Activated naive CD8-positive, alpha-beta T cell treated with anti-CD3 and anti-CD28 coated beads for 36 hours (primary cell): ENCODE measurements at regions not wholly inside any gene's neighbourhood (a gene's known extent, or its start where the extent isn't known, plus 50 kb on each side); places are given as distances from the start of the nearest gene placed in this dataset.

Experiments used
- DNase-seq: peaks from one replicate; pipeline ENCODE4 v3.0.0; 2021
- H3K27ac Mint-ChIP-seq: one replicate; pipeline ENCODE4 v1.8.0; 2022; ENCODE audit warnings: mild to moderate bottlenecking, moderate library complexity, mixed read lengths
- H3K27me3 Mint-ChIP-seq: one replicate; pipeline ENCODE4 v1.8.0; 2022; ENCODE audit warnings: mild to moderate bottlenecking, mixed read lengths
- H3K36me3 Mint-ChIP-seq: one replicate; pipeline ENCODE4 v1.8.0; 2021; ENCODE audit warnings: mild to moderate bottlenecking, mixed read lengths
- H3K4me1 Mint-ChIP-seq: one replicate; pipeline ENCODE4 v1.8.0; 2021; ENCODE audit warnings: mixed read lengths
- H3K4me3 Mint-ChIP-seq: one replicate; pipeline ENCODE4 v1.8.0; 2022; ENCODE audit warnings: mild to moderate bottlenecking, moderate library complexity, mixed read lengths
- H3K9me3 Mint-ChIP-seq: one replicate; pipeline ENCODE4 v1.8.0; 2022; ENCODE audit warnings: mixed read lengths

DNA sequence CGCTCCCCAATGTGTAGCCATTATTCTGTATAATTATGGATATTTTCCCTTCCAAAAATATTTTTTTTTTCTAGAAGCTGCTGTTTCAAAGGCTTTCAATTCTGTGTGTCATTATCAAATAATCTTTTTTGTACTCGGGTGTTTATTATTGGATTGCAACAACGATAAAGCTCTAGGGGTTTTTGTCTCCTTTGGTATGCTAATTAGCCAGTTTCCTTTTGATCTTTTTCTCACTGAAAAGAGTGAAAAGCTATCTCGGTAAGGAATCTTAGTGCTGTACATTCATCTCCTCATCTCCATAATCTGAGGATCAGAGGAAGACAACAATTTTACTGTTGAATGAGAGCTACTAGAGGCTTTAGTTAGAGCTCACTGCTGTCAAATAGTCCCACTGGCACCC is 136.6 kb downstream of the OLFM4 start:
- Mint-ChIP-seq H3K27me3 (peaks cover 20% of the 10 kb centered on the region), H3K36me3 (no peaks in the 10 kb centered on the region), H3K4me3 (no peak overlapping the region), H3K4me1 (no peaks in the 10 kb centered on the region), H3K9me3 (no peaks in the 10 kb centered on the region), H3K27ac (no peak overlapping the region)
- no peak for DNase-seq

DNA sequence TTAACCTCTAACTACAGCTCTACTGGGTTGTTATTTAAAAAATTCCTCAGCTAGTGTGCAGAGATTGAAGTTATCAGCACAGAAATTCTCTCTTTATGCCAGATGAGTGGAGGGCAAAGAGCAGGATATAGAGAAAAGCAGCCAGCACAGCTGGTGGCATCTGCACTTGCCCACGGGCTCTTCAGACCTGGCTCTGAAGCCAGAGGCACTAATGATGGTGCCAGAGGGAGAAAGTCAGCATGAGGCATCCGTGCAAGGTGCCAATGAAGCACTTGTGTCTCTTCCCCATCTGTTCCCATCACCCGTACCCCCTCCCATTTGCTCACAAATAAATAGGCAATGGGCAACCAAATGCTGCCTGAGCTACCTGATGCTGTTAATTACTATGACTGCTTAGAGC is 138.9 kb downstream of the OLFM4 start:
- DNase-seq, result no peak
- no peaks in the 10 kb centered on the region for H3K9me3 Mint-ChIP-seq
- no peak overlapping the region for H3K27ac Mint-ChIP-seq
- no peaks in the 10 kb centered on the region for H3K36me3 Mint-ChIP-seq
- peaks cover 12% of the 10 kb centered on the region for H3K27me3 Mint-ChIP-seq
- no peak overlapping the region for H3K4me3 Mint-ChIP-seq
- H3K4me1 Mint-ChIP-seq, result no peaks in the 10 kb centered on the region

DNA sequence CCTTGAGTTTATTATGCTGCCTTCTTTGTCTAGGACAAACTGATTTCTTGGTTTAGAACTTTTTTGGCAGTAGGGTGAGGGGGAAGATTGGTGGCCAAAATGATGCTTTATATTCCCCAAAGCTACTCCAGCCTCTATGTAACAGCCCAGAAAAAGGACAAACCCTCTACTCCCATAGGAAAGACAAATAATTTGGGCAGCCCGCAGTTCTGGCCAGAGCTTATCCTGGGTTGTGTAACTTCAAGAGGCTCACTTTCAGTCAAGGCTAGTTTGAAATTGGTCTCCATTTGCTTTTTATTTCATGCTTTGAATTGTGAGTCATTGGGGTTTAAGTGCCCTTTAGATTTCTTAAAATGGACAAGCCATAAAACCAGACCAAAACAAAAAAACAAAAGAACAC is 142.3 kb downstream of the OLFM4 start:
- Mint-ChIP-seq H3K27me3 (peaks cover 16% of the 10 kb centered on the region), H3K4me1 (no peaks in the 10 kb centered on the region), H3K9me3 (no peaks in the 10 kb centered on the region), H3K4me3 (no peak overlapping the region), H3K27ac (no peak overlapping the region), H3K36me3 (no peaks in the 10 kb centered on the region)
- DNase-seq, result no peak

DNA sequence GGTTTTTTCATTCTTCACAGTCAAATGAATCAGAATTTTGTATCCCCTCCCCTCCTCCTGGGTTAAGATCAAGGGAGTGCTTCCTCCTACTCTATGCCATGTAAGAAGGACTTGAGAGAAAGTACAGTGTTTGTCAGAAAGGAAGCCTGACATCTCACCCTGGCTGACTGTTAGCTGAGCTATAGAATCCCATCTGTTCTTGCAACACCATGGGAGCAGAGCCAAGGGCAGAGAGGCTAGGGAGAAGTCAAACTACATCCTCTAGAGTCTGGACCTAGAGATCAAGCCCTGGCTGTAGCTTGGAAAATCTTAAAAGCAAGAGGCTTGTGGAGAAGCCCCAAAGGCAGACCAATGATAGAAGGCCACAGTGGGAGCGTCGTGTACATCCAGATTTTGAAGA is 145.9 kb downstream of the OLFM4 start:
- H3K4me3 Mint-ChIP-seq, result no peak overlapping the region
- no peak overlapping the region for H3K27ac Mint-ChIP-seq
- no peaks in the 10 kb centered on the region for H3K9me3 Mint-ChIP-seq
- H3K27me3 Mint-ChIP-seq, result peaks cover 14% of the 10 kb centered on the region
- no peaks in the 10 kb centered on the region for H3K36me3 Mint-ChIP-seq
- DNase-seq, result no peak
- H3K4me1 Mint-ChIP-seq, result no peaks in the 10 kb centered on the region

DNA sequence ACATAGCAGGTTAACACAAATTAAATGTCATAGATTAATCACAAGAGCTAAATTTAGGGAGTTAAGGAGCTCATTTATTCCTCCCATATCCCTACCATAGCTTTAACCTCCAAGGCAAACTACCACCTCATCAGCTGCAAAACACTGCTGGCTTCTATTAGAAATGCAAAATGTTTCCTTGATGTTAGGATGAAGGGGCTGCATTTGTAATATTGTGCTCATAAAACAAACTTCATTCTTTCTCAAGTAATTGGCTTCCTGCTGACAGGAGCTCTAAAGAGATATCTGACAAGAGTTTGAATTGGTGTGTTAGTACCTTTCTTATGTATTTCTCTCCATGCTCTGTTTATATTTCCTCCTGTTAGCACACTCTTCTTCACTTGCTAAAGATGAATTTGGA is 152.1 kb downstream of the OLFM4 start:
- Mint-ChIP-seq H3K9me3 (peaks cover 2% of the 10 kb centered on the region), H3K36me3 (no peaks in the 10 kb centered on the region), H3K4me1 (no peaks in the 10 kb centered on the region), H3K27ac (no peak overlapping the region), H3K4me3 (no peak overlapping the region), H3K27me3 (peaks cover 2% of the 10 kb centered on the region)
- DNase-seq, result no peak

DNA sequence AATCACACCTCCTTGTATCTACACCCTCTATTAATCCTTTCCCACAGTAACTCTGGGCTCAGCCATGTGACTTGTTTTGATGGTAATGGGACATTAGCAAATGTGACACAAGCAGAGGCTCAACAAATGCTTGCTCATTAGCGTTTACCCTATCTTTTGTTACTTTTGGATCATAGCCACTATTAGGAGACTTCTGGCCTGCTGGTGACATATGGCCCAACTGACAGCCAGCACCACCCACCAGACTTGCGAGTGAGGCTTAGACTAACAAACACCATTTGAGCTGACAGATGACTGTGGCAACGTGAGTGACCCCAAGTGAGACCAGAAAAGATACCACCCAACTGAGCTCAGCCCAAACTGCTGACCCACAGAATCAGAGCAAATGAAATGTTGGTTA is 154.1 kb downstream of the OLFM4 start:
- peaks cover 2% of the 10 kb centered on the region for H3K9me3 Mint-ChIP-seq
- H3K27ac Mint-ChIP-seq, result no peak overlapping the region
- H3K36me3 Mint-ChIP-seq, result no peaks in the 10 kb centered on the region
- no peaks in the 10 kb centered on the region for H3K4me1 Mint-ChIP-seq
- no peaks in the 10 kb centered on the region for H3K27me3 Mint-ChIP-seq
- no peak for DNase-seq
- H3K4me3 Mint-ChIP-seq, result no peak overlapping the region

DNA sequence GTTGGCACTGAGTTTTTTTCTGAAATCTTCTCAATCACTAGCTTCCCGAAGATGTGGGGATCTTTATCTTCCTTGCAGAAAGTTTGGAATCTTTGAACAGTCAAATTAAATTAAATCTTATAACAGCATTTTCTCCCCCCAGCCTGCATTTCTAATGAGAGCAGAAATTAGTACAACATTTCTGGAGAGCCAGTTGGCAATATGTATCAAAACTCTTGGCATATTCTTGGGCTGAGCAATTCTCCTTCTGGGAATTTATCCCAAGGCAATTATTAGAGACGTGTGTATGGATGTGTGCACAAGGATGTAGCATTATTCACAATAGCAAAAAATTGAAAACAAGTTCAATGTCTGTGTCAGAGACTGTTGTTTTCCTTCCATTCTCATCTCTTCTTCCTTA is 159.5 kb downstream of the OLFM4 start:
- Mint-ChIP-seq H3K36me3 (no peaks in the 10 kb centered on the region), H3K4me3 (no peak overlapping the region), H3K4me1 (no peaks in the 10 kb centered on the region), H3K27me3 (peaks cover 3% of the 10 kb centered on the region), H3K27ac (no peak overlapping the region), H3K9me3 (peaks cover 2% of the 10 kb centered on the region)
- DNase-seq, result no peak

DNA sequence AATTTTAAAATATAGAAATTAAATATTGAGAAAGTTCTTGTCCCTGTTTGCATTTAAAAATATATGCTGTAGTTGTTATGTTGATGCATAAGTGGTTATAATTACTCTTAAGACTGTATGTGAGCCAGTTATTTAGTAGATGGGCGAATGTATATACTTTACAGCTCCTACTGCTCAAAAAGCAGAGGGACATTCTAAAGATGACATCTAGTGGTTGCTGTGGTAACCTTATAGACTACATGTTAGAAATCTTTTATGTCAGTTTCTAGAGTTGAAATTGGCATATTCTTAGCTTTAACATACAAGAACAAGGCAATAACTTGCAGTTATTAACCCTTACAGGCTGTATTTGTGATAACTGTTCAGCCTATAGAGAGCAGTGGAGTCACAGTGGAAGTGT is 160.5 kb downstream of the OLFM4 start:
- no peak for DNase-seq
- Mint-ChIP-seq H3K4me3 (no peak overlapping the region), H3K9me3 (peaks cover 2% of the 10 kb centered on the region), H3K4me1 (no peaks in the 10 kb centered on the region), H3K27me3 (peaks cover 3% of the 10 kb centered on the region), H3K27ac (no peak overlapping the region), H3K36me3 (no peaks in the 10 kb centered on the region)

DNA sequence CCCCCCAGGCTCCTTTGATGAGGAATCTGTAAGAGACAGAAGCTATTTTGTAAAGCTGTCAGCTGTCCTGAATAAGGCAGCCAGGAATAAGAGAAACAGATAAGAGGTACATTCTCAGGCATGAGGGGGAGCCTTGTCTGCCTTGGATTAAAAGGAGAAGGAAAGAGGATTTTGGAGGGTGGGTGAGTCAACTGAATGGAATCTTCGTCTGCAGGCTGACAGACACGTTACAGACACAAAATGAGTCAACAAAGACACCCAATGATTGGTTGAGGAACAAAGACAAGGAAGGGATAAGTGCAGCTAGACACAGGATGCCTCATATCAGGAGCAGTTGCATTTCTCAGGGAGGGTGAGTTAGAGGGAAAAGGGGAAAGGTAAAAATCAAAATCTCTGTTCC is 162.5 kb downstream of the OLFM4 start:
- H3K27me3 Mint-ChIP-seq, result peaks cover 3% of the 10 kb centered on the region
- no peaks in the 10 kb centered on the region for H3K4me1 Mint-ChIP-seq
- H3K4me3 Mint-ChIP-seq, result no peak overlapping the region
- H3K9me3 Mint-ChIP-seq, result no peaks in the 10 kb centered on the region
- H3K36me3 Mint-ChIP-seq, result no peaks in the 10 kb centered on the region
- no peak overlapping the region for H3K27ac Mint-ChIP-seq
- DNase-seq, result no peak

DNA sequence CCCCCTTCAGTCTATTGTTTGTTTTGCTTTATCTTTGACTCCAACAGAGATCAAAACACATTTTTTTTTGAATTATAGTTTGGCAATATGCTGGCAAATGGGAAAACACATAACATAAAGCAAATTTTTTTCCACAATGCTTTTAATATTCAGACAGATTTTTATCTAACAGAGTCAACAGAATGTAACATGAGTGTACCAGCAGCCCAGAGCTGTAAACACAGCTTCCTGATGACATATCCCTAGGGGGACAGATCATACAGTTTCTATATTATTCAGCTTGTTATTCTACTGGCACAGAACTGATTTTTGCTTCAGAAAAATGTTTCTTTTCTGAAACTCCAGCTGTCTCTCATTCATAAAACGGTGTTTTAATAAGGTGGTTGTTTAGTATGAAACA is 168.8 kb downstream of the OLFM4 start:
- no peaks in the 10 kb centered on the region for H3K4me1 Mint-ChIP-seq

DNA sequence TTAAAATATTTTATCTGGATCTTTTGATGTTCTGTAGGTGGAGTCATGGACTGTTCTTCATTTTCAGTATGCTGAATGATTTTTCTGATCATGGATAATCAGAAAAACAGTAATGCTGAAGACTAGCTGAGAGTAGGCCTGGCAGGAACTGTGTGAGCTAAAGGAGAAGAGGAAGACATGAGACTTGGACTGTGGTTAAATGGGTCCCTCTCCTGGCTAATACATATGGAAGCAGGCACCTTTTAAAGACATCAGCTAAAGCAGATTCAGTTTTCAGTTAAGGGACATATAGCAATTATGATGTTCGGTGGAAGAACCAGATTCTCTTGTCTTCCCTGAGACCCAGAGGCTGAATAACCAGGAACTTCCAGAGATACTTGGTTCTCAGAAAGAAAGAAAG is 169.4 kb downstream of the OLFM4 start:
- H3K36me3 Mint-ChIP-seq, result no peaks in the 10 kb centered on the region
- H3K9me3 Mint-ChIP-seq, result no peaks in the 10 kb centered on the region
- peaks cover 23% of the 10 kb centered on the region for H3K27me3 Mint-ChIP-seq
- no peak overlapping the region for H3K27ac Mint-ChIP-seq
- no peaks in the 10 kb centered on the region for H3K4me1 Mint-ChIP-seq
- no peak overlapping the region for H3K4me3 Mint-ChIP-seq
- no peak for DNase-seq

More for the DNA sequence above, 168.8 kb downstream of the OLFM4 start:
- H3K9me3 Mint-ChIP-seq, result no peaks in the 10 kb centered on the region
- DNase-seq, result no peak
- H3K27ac Mint-ChIP-seq, result no peak overlapping the region
- no peaks in the 10 kb centered on the region for H3K36me3 Mint-ChIP-seq
- H3K4me3 Mint-ChIP-seq, result no peak overlapping the region
- peaks cover 17% of the 10 kb centered on the region for H3K27me3 Mint-ChIP-seq

DNA sequence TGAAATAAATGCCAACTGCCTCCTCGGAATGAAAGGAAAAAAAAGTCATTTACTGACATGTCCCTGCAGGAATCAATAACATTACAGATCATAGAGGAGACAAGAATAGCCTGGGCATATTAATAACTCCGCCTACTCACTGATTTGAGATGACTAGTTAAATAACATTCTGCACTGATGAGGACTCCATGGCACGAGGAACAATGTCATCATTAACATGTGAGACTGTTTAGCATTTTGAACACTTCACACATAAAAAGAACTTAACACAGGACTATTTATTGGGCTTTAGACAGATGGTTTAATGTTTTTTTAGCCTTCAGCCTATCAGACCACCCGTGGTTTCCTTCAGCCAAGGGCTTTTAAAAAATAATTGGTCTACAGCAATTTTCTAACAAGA is 170.1 kb downstream of the OLFM4 start:
- Mint-ChIP-seq H3K4me3 (no peak overlapping the region), H3K9me3 (no peaks in the 10 kb centered on the region), H3K27ac (no peak overlapping the region), H3K27me3 (peaks cover 24% of the 10 kb centered on the region), H3K4me1 (no peaks in the 10 kb centered on the region), H3K36me3 (no peaks in the 10 kb centered on the region)
- no peak for DNase-seq

DNA sequence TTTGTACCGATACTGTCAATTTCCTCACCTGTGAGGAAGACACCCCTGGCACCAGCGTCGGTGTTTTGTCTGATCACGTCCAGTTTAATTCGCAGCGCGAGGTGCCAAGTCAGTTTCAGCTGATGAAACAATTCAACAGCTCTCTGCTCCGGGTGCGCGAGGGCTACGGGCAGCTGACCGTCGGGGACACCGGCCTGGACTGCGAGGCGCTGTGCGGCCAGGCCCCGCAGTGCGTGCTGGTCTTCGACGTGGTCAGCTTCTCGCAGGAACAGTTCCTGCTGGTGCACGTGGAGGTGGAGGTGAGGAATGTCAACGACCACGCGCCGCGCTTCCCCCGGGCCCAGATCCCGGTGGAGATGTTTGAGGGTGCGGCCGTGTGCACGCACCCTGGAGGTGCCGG is 171.5 kb downstream of the OLFM4 start:
- Mint-ChIP-seq H3K4me3 (no peak overlapping the region), H3K9me3 (peaks cover 2% of the 10 kb centered on the region), H3K27ac (no peak overlapping the region), H3K27me3 (peaks cover 30% of the 10 kb centered on the region), H3K36me3 (no peaks in the 10 kb centered on the region), H3K4me1 (no peaks in the 10 kb centered on the region)
- DNase-seq, result no peak

DNA sequence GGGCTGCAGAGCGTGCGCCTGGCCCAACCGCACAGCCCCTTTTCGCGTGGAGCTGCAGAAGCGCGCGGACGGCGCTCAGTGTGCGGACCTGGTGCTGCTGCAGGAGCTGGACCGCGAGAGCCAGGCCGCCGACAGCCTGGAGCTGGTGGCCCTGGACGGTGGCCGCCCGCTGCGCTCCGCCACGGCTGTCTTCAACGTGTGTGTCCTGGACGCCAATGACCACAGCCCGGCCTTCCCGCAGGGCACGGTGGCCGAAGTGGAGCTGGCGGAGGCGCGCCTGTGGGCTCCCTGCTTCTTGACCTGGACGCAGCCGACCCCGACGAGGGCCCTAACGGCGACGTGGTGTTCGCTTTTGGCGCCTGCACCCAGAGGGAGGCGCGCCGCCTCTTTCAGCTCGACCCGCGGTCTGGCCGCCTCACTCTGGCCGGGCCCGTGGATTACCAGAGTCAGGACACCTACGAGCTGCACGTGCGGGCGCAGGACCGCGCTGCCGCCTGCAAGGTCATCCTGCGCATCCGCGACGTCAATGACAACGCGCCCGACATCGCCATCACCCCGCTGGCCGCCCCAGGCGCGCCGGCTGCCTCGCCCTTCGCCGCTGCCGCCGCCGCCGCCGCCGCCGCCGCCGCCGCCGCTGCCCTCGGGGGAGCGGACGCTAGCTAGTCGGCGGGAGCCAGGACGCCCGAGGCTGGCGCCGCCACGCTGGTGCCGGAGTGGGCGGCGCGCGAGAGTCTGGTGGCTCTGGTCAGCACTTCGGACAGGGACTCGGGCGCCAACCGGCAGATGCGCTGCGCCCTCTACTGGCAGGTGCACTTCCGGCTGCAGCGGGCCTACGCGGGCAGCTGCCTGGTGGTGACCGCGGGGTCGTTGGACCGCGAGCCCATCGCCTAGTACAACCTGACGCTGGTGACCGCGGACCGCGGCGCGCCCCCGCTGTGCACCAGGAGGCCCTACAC is 172.2 kb downstream of the OLFM4 start:
- Mint-ChIP-seq H3K27ac (no peak overlapping the region), H3K4me1 (no peaks in the 10 kb centered on the region), H3K36me3 (no peaks in the 10 kb centered on the region), H3K9me3 (peaks cover 2% of the 10 kb centered on the region), H3K27me3 (peaks cover 34% of the 10 kb centered on the region), H3K4me3 (no peak overlapping the region)
- DNase-seq, result peak; percentile 15

DNA sequence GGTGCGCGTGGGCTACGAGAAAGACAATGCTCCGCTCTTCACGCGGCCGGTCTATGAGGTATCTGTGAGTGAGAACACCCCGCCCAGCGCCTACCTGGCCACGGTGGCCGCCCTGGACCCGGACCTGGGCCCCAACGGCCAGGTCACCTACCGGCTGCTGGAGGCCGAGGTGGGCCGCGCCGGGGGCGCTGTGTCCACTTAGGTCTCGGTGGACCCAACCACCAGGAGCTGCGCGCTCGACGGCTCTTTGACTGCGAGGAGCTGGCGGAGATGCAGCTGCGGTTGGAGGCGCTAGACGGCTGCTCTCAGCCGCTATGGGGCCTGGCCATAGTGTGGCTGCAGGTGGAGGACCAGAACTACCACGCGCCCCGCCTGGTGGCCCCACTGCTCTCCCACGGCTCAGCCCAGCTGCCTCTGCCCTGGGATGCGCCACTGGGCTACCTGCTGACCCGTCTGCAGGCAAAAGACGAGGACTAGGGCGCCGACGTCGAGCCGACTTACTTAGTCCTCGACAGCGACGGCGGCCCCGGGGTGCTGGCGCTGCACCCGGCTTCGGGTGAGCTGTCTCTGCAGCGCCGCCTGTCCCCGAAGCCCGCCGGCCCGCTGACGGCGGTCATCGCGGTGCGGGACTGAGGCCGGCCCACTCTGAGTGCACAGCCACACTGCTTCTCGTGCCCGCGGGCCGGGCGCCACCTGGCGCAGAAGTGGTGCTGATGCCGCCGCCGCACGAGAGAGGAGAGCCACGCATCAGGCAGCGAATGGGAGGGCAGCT is 173.0 kb downstream of the OLFM4 start:
- DNase-seq, result peak; percentile 1
- H3K27ac Mint-ChIP-seq, result no peak overlapping the region
- peaks cover 2% of the 10 kb centered on the region for H3K9me3 Mint-ChIP-seq
- H3K36me3 Mint-ChIP-seq, result no peaks in the 10 kb centered on the region
- no peak overlapping the region for H3K4me3 Mint-ChIP-seq
- H3K4me1 Mint-ChIP-seq, result no peaks in the 10 kb centered on the region
- peaks cover 34% of the 10 kb centered on the region for H3K27me3 Mint-ChIP-seq

DNA sequence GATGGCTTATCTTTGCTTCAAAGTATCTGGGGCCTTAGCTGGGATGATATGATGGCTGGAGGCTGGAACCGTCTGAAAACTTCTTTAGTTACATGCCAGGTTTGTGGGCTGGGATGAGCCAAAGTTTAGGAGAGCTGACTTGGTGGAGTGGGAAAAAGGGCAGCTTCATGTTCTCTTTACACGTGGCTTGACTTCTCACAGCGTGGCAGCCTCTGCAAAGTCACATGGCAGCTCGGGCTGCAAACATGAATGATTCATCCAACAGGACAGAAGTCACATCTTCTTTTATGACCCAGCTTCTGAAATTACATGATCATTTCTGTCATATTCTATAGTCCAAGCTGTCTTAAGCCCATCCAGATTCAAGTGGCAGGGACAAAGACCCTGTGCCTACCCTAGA is 176.0 kb downstream of the OLFM4 start:
- no peak for DNase-seq
- H3K27ac Mint-ChIP-seq, result no peak overlapping the region
- H3K27me3 Mint-ChIP-seq, result peaks cover 29% of the 10 kb centered on the region
- H3K4me3 Mint-ChIP-seq, result no peak overlapping the region
- peaks cover 2% of the 10 kb centered on the region for H3K9me3 Mint-ChIP-seq
- H3K36me3 Mint-ChIP-seq, result no peaks in the 10 kb centered on the region
- H3K4me1 Mint-ChIP-seq, result no peaks in the 10 kb centered on the region
